DMS79 (cell line): ENCODE measurements at regions not wholly inside any gene's neighbourhood (a gene's known extent, or its start where the extent isn't known, plus 50 kb on each side); places are given as distances from the start of the nearest gene placed in this dataset.
"Not testable (repeated sequence)": the region's sequence is repeated elsewhere in the genome, so short reads cannot be mapped to it uniquely, and the experiment has no call there.

Source experiments
- DNase-seq: peaks from one replicate; lab custom pipeline; 2025; lab: John Stamatoyannopoulos, UW

DNA sequence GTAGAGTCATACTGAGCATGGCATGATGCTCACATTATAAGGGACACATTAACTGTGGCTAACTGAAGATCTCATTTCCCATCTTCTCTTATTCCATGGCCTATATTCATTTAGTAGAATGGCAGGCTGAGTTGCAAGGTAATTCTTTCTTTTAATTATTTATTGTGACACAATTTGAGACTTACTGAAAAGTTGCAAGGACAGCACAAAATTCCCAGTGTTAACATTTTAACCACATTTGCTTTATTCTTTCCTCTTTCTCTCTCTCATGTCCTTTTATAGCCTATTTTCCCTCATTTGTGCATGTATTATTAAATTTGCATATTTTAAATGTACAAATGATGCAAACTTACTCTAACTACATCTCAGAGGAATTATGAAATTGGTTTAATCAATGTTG is 366.1 kb upstream of the RPS23 start:
- no peak for DNase-seq

GRCh38 chr5:82642313-82642712 is 364.2 kb upstream of the RPS23 start:
- no peak for DNase-seq

- no peak for DNase-seq
Measured at GRCh38 chr5:82641331-82642003, 363.3 kb upstream of the RPS23 start.

- no peak for DNase-seq
Measured at GRCh38 chr5:82640916-82641315, 362.8 kb upstream of the RPS23 start.

- DNase-seq = no peak
Measured at GRCh38 chr5:82639393-82640144, 361.4 kb upstream of the RPS23 start.

DNA sequence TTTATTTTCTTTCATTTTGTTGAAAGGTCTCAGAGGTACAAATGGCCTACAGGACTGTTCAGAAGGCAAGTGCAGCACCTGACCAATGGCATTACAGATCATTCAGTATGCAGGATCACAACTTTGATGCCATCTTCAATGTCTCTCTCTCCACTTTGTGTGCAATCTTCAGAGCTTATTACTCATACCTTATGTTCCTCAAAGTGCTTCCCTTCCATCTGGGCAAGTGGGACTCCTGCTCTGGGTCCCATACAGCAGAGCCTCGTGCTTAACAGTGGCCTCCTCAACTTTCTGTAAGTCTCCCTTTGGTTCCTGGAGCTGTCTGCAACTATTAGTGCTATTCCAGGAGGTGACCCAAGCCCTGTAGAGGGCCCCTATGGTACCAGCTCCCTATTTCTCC is 358.4 kb upstream of the RPS23 start:
- DNase-seq = no peak

- no peak for DNase-seq
Measured at GRCh38 chr5:82635561-82636288, 357.6 kb upstream of the RPS23 start.

GRCh38 chr5:82628364-82628910 is 350.3 kb upstream of the RPS23 start:
- no peak for DNase-seq

DNA sequence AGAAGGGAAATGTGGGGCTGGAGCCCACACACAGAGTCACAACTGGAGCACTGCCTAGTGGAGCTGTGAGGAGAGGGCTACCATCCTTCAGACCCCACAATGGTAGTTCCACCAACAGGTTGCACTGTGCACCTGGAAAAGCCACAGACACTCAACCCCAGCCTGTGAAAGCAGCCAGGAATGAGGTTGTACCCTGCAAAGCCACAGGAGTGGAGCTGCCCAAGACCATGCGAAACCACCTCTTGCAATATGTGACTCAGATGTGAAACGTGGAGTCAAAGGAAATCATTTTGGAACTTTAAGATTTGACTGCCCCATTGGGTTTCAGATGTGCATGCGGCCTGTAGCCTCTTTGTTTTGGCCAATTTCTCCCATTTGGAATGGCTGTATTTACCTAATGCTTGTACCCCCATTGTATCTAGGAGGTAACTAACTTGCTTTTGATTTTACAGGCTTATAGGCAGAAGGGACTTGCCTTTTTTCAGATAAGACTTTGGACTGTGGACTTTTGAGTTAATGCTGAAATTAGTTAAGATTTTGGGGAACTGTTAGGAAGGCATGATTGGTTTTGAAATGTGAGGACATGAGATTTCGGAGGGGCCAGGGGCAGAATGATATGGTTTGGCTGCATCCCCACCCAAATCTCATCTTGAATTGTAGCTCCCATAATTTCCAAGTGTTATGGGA is 348.9 kb upstream of the RPS23 start:
- not testable (repeated sequence) for DNase-seq

DNA sequence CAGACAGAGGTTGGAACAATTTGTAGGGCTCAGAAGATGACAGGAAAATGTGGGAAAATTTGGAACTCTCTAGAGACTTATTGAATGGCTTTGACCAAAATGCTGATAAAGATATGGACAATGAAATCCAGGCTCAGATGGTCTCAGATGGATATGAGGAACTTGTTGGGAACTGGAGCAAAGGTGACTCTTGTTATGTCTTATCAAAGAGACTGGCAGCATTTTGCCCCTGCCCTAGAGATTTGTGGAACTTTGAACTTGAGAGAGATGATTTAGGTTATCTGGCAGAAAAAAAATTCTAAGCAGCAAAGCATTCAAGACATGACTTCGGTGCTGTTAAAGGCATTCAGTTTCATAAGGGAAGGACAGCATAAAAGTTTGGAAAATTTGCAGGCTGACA is 347.9 kb upstream of the RPS23 start:
- not testable (repeated sequence) for DNase-seq

DNA sequence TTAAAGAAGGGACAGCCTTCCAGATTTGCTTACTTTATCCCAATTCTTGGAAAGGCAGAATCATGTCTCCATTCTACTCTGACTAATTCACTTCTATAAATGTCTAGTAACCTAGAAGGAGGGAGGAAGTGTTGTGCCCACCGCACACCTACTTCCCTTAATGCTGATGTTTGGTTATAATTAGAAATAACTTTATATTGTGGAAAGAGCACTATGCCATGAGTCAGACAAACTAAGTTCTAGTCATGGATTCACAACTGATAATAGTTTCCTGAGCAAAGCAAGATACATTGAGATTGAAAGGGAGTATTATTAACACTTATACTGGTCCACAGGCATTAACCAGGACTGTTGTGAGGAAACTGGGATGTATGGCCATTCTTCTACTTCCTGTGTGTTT is 345.9 kb upstream of the RPS23 start:
- no peak for DNase-seq

DNA sequence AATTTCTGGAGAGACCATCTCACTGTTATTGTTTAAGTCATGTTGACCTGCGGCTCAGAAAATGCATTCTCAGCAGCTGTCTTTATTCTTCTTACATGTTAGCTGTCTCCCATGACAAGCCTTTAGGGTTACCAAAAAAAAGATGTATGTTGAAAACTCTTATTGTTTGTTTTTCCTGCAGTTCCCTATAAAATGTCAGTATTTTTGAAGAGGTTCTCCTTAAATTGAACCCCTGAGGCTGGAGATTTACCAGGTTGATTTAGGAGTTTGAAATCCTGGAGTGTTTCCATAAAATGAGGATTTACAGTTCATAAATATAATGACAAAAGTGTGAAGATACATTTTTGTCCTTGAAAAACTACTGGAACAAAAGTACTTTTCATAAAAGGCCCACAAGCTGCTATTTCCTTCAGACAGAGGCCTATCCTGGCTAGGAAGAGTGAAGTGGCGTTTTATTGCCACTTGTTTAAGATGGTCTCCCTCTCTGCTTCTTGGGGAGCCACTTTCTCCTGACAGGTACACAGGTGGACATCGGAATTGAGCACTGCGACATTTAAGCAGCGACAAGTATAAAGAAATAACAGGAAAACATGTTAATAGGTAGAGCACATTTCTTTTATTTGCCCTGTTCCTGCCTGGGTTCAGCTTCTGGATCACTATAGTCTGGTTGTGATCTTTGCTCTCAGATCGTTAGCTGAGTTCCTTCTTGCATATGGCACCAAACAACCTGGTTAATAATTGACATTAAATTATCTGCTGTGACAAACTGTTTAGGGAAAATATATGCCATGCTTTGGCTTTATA is 344.8 kb upstream of the RPS23 start:
- DNase-seq = no peak

DNA sequence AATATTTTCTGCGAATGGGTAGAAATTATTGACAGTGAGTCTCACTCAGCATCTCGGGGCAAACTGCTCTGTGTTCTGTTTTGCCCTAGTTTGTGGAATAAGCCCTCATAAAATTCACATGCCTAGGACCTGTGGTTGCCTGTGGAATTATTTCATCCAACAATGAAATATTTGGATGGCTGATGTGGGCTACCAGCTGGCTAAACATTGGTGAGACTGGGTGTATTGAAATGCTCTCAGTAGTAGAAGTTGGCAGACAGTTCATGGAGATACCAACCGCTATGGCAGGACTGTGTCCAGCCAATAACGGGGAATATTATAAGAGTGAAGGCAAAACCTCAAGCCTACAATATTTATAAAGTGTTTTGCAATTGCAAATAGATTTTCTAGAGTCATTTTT is 344.1 kb upstream of the RPS23 start:
- no peak for DNase-seq

GRCh38 chr5:82620957-82621600 is 342.9 kb upstream of the RPS23 start:
- DNase-seq = peak; percentile 1

DNA sequence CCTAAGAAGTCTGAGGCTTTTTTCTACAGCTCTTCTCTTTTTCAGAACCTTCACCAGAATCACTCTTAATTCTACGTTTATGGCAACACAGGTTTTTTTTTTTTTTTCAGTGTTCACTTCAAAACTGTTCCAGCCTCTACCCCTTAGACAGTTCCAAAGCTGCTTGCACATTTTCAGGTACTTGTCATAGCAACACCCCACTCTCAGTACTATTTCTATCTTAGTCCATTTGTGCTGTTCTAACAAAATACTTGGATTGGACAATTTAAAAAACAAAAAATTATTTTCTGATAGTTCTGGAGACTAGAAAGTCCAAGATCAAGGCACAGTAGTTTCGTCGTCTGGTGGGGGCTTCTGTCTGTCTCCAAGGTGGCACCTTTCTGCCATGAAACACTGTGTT is 340.9 kb upstream of the RPS23 start:
- no peak for DNase-seq

GRCh38 chr5:82614706-82615105 is 336.6 kb upstream of the RPS23 start:
- DNase-seq = no peak

DNA sequence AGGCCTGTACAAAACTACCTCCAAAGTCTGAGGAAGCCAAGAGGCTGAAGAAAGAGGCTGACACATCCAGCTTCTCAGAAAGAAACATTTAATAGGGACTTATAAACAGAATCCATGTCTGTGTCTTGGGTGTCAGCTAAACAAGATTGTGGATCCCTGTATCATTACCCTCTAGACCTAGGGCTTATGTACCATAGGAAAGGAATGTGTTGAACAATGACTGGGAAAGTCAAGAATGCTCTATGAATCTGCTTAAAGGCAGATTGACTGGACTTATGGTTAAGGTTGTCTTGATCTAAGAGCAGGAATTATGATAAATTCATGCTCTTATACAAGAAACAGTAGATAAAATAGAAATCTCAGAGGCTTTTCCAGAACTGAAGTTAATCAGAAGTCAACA is 335.7 kb upstream of the RPS23 start:
- DNase-seq = no peak

DNA sequence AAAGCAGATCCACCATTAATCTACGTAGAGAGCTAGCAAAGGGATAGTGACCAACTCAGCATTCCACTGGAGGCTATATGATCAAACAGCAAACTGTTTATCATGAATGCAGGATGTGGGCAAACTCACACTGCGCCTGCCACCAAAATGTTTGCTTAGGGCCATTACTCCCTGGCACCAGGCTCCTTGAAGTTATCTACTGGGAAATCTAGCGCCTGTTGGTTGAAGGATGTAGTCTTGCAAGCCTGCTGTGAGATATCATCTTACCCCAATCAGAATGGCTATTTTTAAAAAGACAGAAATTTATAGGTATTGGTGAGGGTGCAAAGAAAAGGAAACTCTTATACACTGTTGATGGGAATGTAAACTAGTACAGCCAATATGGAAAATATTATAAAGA is 332.5 kb upstream of the RPS23 start:
- DNase-seq = no peak

- no peak for DNase-seq
Measured at GRCh38 chr5:82605441-82605973, 327.4 kb upstream of the RPS23 start.
